Effector CD8-positive, alpha-beta T cell (primary cell): ENCODE measurements at regions not wholly inside any gene's neighbourhood (a gene's known extent, or its start where the extent isn't known, plus 50 kb on each side); places are given as distances from the start of the nearest gene placed in this dataset.
"Not testable (repeated sequence)": the region's sequence is repeated elsewhere in the genome, so short reads cannot be mapped to it uniquely, and the experiment has no call there.

Experiments used
- DNase-seq: peaks from one replicate; lab custom pipeline; 2025; lab: John Stamatoyannopoulos, UW

GRCh38 chr13:33340631-33341030 lies 55.1 kb upstream of the STARD13 start:
- DNase-seq = no peak

DNA sequence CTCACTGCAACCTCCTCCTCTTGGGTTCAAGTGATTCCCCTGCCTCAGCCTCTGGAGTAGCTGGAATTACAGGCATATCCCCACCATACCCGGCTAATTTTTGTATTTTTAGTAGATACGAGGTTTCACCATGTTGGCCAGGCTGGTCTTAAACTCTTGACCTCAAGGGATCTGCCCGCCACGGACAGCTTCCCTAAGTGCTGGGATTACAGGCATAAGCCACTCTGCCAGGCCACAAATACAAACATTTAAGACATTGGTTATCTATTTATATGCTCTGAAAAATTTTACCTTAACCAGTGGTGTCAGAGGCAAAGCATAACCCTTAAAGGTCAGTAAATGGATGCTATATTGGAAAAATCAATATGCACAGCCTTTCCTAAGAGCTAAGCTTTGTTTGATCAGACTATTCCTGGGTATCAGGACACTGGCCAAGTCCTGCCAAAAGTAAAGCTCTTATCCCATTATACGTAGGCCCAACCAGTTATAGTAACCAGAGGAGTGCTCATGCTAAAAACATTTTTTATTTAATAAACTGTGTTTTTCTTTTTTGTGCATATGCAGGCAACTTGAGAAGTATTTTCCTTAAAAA lies 56.4 kb upstream of the STARD13 start:
- DNase-seq = no peak

DNA sequence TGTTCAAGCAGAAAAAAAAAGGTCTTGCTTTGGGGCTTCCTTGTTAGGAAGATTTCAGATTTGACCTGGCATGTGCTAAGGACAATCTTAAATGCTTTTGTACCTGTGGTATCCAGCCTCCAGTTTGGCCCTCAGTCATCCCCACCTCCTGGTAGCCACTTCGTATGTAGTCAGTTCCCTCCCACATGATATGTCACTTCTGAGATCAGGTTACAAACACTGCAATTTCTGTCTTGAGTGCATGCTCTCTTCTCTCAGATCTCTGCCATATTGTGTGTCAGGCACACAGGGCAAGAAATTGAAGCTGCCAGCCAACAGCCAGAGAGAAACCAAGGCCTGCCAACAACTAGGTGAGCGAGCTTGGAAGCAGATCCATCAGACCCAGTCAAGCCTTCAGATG lies 60.3 kb upstream of the STARD13 start:
- no peak for DNase-seq

- no peak for DNase-seq
Observed at GRCh38 chr13:33347861-33348260, 62.3 kb upstream of the STARD13 start.

GRCh38 chr13:33348366-33348765 lies 62.8 kb upstream of the STARD13 start:
- DNase-seq = no peak

- no peak for DNase-seq
Observed at GRCh38 chr13:33349288-33349985, 63.9 kb upstream of the STARD13 start.

DNA sequence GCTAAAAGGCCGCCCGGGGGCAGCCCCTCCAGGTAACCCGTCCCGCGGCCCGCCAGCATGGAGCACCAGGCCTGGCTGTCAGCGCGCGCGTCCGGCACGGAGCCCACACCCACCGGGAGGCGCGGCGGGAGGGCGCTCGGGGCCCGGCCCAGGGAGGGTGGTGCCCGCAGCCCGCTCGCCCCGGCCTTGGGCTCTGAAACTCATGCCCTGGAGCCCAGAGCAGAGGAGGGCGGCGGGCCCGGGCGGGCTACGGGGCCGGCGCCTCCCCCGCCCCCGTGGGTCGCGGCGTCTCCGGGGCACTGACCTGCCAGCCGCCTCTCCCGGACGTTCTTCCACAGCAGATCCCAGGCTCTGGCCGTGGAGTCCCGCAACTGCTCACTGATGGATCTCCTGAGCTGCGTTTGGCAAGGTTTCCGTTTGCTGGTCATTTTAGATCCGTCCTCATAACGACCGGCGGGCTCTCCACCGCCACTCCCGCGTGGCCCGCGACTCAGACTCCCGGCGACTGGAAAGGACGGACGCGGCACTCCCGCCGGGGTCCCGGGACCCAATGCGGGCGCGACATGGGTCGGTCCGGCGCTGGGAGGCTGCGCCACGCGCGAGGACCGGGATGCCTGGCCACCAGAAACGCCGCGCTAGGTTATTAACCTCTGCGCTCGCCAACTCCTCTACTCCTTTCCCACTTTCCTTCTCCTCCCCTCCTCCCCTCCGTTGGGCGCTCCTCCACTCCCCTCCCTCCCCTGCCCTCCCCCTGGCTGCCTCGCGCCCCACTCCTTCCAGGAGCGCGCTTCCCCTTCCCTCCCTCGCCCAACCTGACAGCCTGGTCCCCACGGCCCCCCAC lies 64.7 kb upstream of the STARD13 start:
- no peak for DNase-seq

- DNase-seq = no peak
Observed at GRCh38 chr13:33351319-33351718, 65.8 kb upstream of the STARD13 start.

DNA sequence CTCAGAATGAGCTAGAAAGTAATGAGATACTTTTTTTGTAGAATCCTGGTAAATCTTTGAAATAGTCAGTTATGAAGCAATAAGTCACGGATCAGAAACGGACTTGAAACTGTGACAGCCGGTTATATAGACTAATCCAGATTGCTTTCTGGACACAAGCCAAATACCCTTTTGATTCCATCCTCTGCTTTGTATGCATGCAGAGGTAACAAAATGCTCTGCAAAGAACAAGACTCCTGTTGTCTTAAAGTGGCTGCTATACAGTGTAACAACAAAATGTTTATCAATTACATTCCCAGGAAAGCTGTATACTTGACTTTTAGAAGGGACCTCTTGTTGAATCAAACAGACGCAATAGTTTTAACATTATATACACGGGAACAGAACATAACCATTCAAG lies 66.5 kb upstream of the STARD13 start:
- DNase-seq = no peak

DNA sequence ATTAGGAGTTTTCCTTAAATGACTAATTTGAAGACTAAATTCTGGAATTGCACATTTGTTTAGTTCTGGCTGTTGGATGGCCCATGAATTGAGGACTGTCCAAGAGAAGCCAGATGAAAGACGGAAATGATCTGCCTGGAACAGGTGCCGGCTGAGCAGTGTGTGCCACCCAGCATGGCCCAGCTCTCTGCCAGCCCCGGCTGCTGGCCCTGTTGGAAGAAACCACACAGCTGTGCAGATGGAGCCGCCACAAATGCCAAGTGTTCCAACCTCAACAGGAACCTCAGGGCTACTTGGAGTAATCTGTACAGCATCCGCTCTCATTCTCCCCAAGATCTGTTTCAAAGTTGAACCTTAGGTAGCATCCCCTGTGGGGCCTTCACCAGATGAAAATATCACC lies 67.0 kb upstream of the STARD13 start:
- no peak for DNase-seq

GRCh38 chr13:33353210-33353609 lies 67.7 kb upstream of the STARD13 start:
- DNase-seq = no peak

DNA sequence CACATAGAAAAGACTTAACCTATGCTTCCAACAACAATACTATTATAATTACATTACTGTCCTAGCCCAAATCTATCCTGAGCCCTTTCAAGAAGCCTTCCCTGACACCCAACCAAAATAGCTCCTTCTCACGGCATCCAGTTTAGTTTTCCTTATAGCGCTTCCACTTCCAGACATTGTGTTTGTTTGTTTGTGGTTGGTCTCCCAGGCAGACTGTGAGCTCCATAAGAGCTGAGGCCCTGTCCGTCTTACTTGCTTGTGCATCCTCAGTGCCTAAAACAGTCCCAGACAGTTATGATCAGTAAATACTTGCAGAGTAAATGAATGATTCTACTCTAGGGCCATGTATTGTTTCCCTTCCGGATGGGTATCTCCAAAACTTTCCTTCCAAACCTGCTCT lies 68.1 kb upstream of the STARD13 start:
- DNase-seq = no peak

DNA sequence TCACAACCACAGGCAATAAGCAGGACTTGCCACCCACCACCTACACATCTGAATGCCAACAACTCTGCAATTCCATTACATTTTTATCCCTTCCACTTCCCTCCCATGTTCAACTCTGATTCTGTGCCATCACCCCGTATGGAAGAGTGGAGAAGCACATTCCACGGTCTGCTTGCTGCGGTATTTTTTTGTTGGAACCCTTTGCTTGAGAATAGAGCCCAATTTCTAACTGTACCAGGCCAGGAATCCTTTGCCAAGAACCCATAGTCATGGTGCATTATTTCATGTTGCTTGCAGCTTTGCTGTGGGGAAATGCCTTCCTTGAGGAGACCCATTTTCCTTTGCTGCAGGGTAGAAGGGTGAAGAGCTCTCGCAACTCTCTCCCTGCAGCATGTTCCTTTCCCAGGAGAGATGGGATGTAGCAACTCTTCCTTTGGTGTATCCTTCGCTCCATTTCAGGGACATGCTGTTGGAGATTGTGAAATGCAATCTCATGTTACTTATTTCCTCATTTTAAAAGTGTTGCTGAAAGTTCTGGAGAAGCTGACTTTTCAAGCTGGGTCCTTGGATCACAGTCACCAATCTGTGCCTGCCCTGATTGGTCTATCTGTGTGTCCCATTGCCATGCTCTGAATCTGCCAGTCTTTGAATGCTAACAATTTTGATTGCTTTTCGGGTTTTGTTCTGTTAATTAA lies 69.8 kb upstream of the STARD13 start:
- no peak for DNase-seq

- DNase-seq = not testable (repeated sequence)
Observed at GRCh38 chr13:33358076-33358475, 72.5 kb upstream of the STARD13 start.

GRCh38 chr13:33362986-33363727 lies 77.6 kb upstream of the STARD13 start:
- DNase-seq = no peak

- no peak for DNase-seq
Observed at GRCh38 chr13:33364192-33364591, 78.6 kb upstream of the STARD13 start.

GRCh38 chr13:33366469-33367062 lies 81.0 kb upstream of the STARD13 start:
- no peak for DNase-seq

DNA sequence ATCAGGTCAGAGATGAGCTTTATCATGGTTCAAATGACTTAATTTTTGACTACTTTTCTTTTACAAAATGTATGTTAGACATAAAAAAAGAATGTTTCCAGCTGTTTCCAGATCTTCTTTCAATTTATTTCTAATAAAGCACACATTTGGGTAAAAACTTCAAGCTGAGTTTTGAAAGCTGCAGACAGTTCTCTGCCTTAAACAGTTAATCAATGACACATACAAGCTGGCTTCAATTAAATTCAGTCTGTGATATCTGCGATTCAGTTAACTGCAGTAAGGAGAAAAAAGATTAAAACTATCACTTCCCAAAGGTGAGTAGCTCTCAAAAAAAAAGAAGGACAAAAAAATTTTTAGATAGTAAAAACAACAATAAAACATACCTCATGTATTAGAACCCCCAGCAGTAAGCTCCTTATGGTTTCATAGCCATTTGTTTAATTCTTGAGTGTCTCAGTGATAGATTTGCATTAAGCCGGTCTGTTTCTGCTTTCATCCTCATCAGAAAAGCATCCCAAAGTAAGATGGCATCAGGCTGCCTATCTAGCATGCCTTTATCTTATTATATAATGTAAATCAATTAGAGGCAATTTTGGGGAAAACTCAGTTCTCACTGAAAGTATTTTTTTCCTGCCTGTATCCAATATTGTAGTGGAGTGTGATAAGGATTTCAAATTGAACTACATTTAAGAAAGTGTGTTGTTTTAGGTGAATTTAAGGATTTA lies 81.8 kb upstream of the STARD13 start:
- no peak for DNase-seq

DNA sequence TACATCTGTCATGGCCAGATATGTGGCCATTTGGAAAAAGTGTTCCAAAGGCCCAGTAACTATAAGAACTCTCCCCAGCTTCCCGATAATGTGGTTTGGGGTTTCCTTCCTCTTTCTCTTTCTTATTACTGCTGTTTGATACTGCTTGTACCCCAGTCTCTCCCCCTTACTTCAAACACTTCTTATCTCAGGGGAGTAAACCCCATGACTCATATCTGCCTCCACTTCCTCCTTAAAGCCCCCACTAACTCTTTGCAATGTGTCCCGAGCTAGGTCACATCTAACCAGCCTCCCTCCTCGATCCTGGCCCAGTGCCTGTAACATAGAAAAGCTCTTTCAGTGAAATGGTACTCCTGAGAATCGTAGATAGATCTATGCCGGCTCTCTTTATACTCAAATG lies 82.4 kb upstream of the STARD13 start:
- DNase-seq = no peak

- DNase-seq = no peak
Observed at GRCh38 chr13:33369073-33369472, 83.5 kb upstream of the STARD13 start.
